Astrocyte (in vitro differentiated cells and primary cell): ENCODE measurements at regions not wholly inside any gene's neighbourhood (a gene's known extent, or its start where the extent isn't known, plus 50 kb on each side); places are given as distances from the start of the nearest gene placed in this dataset.

Source experiments
- DNase-seq: peaks from one replicate; pipeline ENCODE4 v3.0.0-alpha.2; 2010; ENCODE audit warnings: low read depth
- FAIRE-seq: peaks from 2 replicates; lab custom pipeline; 2011; peaks lifted over from hg19 to GRCh38; lab: Jason Lieb, UNC
- H2AFZ ChIP-seq: 2 replicates; pipeline ENCODE4 v1.6.0; 2012; ENCODE audit warnings: low read depth, low read length, inconsistent platforms
- H3K27ac ChIP-seq: 2 replicates; pipeline ENCODE4 v1.5.1; 2011; ENCODE audit warnings: low read depth, low read length, inconsistent platforms
- H3K27me3 ChIP-seq: 2 replicates; pipeline ENCODE4 v1.6.0; 2011; ENCODE audit warnings: low read length, inconsistent platforms; ENCODE audit not compliant: insufficient read depth
- H3K36me3 ChIP-seq: 2 replicates; pipeline ENCODE4 v1.5.1; 2011; ENCODE audit warnings: low read length, inconsistent platforms; ENCODE audit not compliant: insufficient read depth
- H3K4me1 ChIP-seq: 2 replicates; pipeline ENCODE4 v1.5.1; 2011; ENCODE audit warnings: low read length, inconsistent platforms; ENCODE audit not compliant: insufficient read depth
- H3K4me2 ChIP-seq: 2 replicates; pipeline ENCODE4 v1.6.0; 2012; ENCODE audit warnings: low read length, inconsistent platforms
- H3K4me3 ChIP-seq: 2 replicates; pipeline ENCODE4 v1.5.1; 2011; ENCODE audit warnings: low read depth, mild to moderate bottlenecking, low read length, inconsistent platforms; ENCODE audit not compliant: insufficient read depth
- H3K79me2 ChIP-seq: 2 replicates; pipeline ENCODE4 v1.6.0; 2012; ENCODE audit warnings: mild to moderate bottlenecking, low read length, inconsistent platforms; ENCODE audit not compliant: insufficient read depth
- H3K9ac ChIP-seq: 2 replicates; pipeline ENCODE4 v1.6.0; 2012; ENCODE audit warnings: mild to moderate bottlenecking, low read length, inconsistent platforms
- H3K9me3 ChIP-seq: 2 replicates; pipeline ENCODE4 v1.5.1; 2012; ENCODE audit warnings: low read depth, mild to moderate bottlenecking, low read length, inconsistent platforms; ENCODE audit not compliant: insufficient read depth
- H4K20me1 ChIP-seq: 2 replicates; pipeline ENCODE4 v1.6.0; 2012; ENCODE audit warnings: low read length, inconsistent platforms; ENCODE audit not compliant: insufficient read depth
- H3K27ac Mint-ChIP-seq: one replicate; pipeline ENCODE4 v1.8.0; 2021; ENCODE audit warnings: mild to moderate bottlenecking, mixed read lengths; ENCODE audit not compliant: unreplicated experiment
- H3K27me3 Mint-ChIP-seq: one replicate; pipeline ENCODE4 v1.8.0; 2021; ENCODE audit warnings: low read depth, mixed read lengths; ENCODE audit not compliant: unreplicated experiment
- H3K36me3 Mint-ChIP-seq: one replicate; pipeline ENCODE4 v1.8.0; 2021; ENCODE audit warnings: low read depth, mixed read lengths; ENCODE audit not compliant: unreplicated experiment
- H3K4me1 Mint-ChIP-seq: one replicate; pipeline ENCODE4 v1.8.0; 2021; ENCODE audit warnings: low read depth, mixed read lengths; ENCODE audit not compliant: unreplicated experiment
- H3K4me3 Mint-ChIP-seq: one replicate; pipeline ENCODE4 v1.8.0; 2021; ENCODE audit warnings: mild to moderate bottlenecking, moderate library complexity, mixed read lengths; ENCODE audit not compliant: unreplicated experiment
- H3K9me3 Mint-ChIP-seq: one replicate; pipeline ENCODE4 v1.8.0; 2021; ENCODE audit warnings: mild to moderate bottlenecking, mixed read lengths; ENCODE audit not compliant: unreplicated experiment
- EZH2 ChIP-seq: IDR thresholded peaks from 2 replicates; pipeline ENCODE4 v1.6.1; 2012; ENCODE audit warnings: mild to moderate bottlenecking, low read length, inconsistent platforms; ENCODE audit not compliant: insufficient read depth
- TF ChIP-seq, protein P1 (sequence below): IDR thresholded peaks from 2 replicates; pipeline ENCODE4 v1.5.1; 2011; ENCODE audit warnings: low read depth, mild to moderate bottlenecking, inconsistent platforms, low read length, moderate library complexity; ENCODE audit not compliant: insufficient read depth

DNA sequence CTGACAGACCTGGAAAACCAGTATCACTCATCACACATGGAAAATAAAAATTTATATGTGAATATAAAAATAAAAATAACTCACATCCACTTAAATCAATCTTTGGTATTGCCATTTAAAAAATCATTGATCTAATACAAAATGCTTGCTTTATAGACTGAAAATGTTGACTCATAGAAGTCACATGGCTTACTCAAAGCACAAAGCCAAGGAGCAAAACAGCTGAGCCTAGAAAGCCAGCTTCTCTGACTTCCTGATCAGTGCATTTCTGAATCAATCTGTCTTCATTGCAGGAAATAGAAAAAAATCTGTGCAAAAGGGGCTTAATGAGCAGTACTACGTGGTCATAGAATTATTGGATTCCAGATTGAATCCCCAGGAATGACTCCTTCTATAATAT is 176.9 kb upstream of the HS3ST1 start:
- H3K4me1 ChIP-seq: no peaks in the 10 kb centered on the region
- H4K20me1 ChIP-seq: no peaks in the 10 kb centered on the region
- no peak for DNase-seq
- no peaks in the 10 kb centered on the region for H3K27me3 ChIP-seq
- FAIRE-seq: no peak
- H3K4me2 ChIP-seq: no peak overlapping the region
- H3K9ac ChIP-seq: no peak overlapping the region
- H3K9me3 ChIP-seq: no peaks in the 10 kb centered on the region
- no peaks in the 10 kb centered on the region for H3K36me3 ChIP-seq
- Mint-ChIP-seq H3K9me3 (no peaks in the 10 kb centered on the region), H3K4me1 (peaks cover 7% of the 10 kb centered on the region), H3K36me3 (no peaks in the 10 kb centered on the region), H3K27ac (no peak overlapping the region), H3K4me3 (no peak overlapping the region), H3K27me3 (no peaks in the 10 kb centered on the region)
- no peak overlapping the region for H2AFZ ChIP-seq
- no peak overlapping the region for H3K4me3 ChIP-seq
- no peak for TF ChIP-seq EZH2
- TF ChIP-seq, protein P1, sequence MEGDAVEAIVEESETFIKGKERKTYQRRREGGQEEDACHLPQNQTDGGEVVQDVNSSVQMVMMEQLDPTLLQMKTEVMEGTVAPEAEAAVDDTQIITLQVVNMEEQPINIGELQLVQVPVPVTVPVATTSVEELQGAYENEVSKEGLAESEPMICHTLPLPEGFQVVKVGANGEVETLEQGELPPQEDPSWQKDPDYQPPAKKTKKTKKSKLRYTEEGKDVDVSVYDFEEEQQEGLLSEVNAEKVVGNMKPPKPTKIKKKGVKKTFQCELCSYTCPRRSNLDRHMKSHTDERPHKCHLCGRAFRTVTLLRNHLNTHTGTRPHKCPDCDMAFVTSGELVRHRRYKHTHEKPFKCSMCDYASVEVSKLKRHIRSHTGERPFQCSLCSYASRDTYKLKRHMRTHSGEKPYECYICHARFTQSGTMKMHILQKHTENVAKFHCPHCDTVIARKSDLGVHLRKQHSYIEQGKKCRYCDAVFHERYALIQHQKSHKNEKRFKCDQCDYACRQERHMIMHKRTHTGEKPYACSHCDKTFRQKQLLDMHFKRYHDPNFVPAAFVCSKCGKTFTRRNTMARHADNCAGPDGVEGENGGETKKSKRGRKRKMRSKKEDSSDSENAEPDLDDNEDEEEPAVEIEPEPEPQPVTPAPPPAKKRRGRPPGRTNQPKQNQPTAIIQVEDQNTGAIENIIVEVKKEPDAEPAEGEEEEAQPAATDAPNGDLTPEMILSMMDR: no peak
- no peaks in the 10 kb centered on the region for H3K79me2 ChIP-seq
- no peak overlapping the region for H3K27ac ChIP-seq

DNA sequence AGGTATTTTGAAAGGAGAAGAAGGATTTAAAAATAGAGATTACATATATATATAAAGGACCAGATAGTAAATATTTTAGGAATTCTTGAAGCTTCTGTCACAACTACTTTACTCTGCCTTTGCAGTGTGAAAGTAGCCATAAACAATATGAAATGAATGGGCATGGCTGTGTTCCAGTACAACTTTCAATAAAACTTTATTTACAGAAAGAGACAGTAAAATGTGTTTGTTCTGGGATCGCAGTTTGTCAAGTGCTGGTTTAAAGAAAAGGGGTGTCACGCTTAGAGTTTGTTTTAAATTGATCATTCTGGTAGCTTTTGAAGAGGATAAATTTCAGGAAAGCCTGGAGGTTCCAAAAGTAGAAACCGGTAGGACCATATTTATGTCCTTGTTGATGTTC is 176.1 kb upstream of the HS3ST1 start:
- Mint-ChIP-seq H3K36me3 (no peaks in the 10 kb centered on the region), H3K27me3 (no peaks in the 10 kb centered on the region), H3K27ac (no peak overlapping the region), H3K9me3 (no peaks in the 10 kb centered on the region), H3K4me1 (peaks cover 7% of the 10 kb centered on the region), H3K4me3 (no peak overlapping the region)
- Histone ChIP-seq H3K9me3 (no peaks in the 10 kb centered on the region), H3K4me2 (no peak overlapping the region), H3K4me3 (no peak overlapping the region), H3K36me3 (no peaks in the 10 kb centered on the region), H4K20me1 (no peaks in the 10 kb centered on the region), H3K9ac (no peak overlapping the region), H3K27ac (no peak overlapping the region), H3K4me1 (no peaks in the 10 kb centered on the region), H2AFZ (no peak overlapping the region), H3K79me2 (no peaks in the 10 kb centered on the region), H3K27me3 (no peaks in the 10 kb centered on the region)
- DNase-seq (no peak), FAIRE-seq (no peak)
- TF ChIP-seq, protein P1: no peak
- TF ChIP-seq EZH2: no peak

DNA sequence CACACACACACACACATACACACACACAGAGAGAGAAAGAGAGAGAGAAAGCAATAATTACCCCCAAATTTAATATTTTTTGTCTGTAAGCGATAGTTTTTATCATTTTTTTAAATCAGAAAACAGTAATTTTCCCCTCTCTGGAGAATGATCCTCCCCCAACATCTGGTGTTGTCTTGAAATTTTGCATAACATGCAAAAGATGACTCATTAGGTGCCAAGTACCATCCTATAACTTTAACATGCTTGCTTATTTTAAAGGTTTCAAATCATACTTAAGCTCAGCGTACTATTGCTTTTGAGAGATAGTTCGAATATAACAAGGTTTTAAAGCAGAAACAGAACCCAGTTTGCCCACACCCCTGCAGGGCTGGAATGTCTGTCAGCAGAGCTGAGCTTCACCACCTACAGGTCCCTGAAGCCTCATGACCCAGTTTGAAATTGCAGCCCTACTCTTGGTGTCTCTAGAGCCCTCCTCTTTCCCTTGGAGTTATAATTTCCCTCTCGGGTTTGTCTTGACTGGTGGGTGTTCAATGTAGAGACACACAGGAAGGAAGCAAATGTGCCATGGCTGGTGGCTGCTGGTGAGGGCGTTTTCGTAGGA is 175.0 kb upstream of the HS3ST1 start:
- H3K27me3 ChIP-seq: no peaks in the 10 kb centered on the region
- no peak overlapping the region for H3K27ac ChIP-seq
- H3K9ac ChIP-seq: no peak overlapping the region
- H3K27ac Mint-ChIP-seq: no peak overlapping the region
- DNase-seq (no peak), FAIRE-seq (no peak)
- H3K36me3 Mint-ChIP-seq: no peaks in the 10 kb centered on the region
- no peaks in the 10 kb centered on the region for H3K4me1 ChIP-seq
- H2AFZ ChIP-seq: no peak overlapping the region
- no peaks in the 10 kb centered on the region for H3K9me3 ChIP-seq
- no peaks in the 10 kb centered on the region for H3K36me3 ChIP-seq
- H3K4me1 Mint-ChIP-seq: peaks cover 12% of the 10 kb centered on the region
- no peak overlapping the region for H3K4me3 Mint-ChIP-seq
- no peaks in the 10 kb centered on the region for H3K9me3 Mint-ChIP-seq
- no peaks in the 10 kb centered on the region for H3K27me3 Mint-ChIP-seq
- TF ChIP-seq EZH2: no peak
- TF ChIP-seq, protein P1: no peak
- H4K20me1 ChIP-seq: no peaks in the 10 kb centered on the region
- H3K79me2 ChIP-seq: no peaks in the 10 kb centered on the region
- no peak overlapping the region for H3K4me2 ChIP-seq
- no peak overlapping the region for H3K4me3 ChIP-seq
